ENCODE measurements at regions not wholly inside any gene's neighbourhood (a gene's known extent, or its start where the extent isn't known, plus 50 kb on each side); places are given as distances from the start of the nearest gene placed in this dataset.
"Not testable (repeated sequence)": the region's sequence is repeated elsewhere in the genome, so short reads cannot be mapped to it uniquely, and the experiment has no call there.

DNA sequence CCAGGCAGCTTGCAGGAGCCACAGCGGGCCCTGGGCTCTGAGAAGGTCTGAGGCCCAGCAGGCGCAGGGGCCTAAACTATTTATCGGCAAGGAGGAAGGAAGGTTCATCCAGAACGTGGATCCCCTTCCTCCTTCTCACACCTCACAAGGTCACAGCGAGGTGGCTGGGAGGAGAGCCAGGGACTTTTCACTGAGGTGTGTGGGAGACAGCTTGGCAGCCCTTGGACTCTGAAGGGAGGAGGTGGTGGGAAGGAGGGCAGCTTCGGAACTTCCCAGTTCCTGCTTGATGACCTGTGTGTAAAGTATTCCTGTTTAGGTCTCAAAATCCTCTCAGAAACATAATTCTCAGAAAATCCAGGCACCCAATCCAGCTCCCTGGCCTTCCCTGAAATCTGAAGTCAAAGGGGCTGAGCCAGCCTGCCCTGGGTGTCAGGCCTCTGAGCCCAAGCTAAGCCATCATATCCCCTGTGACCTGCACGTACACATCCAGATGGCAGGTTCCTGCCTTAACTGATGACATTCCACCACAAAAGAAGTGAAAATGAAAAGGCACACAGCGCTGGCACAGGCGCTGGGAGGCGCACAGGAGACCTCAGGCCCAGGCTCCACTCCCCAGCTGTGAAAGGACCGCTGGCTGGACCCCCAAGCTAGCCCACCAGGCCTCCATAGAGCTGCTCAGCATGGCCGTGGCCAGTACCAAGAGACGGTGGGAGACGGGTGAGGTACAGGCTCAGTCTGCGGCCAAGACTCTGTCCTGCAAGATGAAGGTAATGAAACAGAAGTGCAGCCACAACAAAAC, 269.4 kb upstream of the FRG2C start:
- H3K4me3 Mint-ChIP-seq (ENCODE audit: unreplicated experiment); H3K4me1 Mint-ChIP-seq (ENCODE audit: low read depth); DNase-seq (ENCODE audit: low spot score); H3K27ac Mint-ChIP-seq (ENCODE audit: unreplicated experiment); H3K36me3 Mint-ChIP-seq (ENCODE audit: low read depth); H3K9me3 Mint-ChIP-seq (ENCODE audit: low read depth); H3K27me3 Mint-ChIP-seq (ENCODE audit: low read depth): not testable (repeated sequence)

DNA sequence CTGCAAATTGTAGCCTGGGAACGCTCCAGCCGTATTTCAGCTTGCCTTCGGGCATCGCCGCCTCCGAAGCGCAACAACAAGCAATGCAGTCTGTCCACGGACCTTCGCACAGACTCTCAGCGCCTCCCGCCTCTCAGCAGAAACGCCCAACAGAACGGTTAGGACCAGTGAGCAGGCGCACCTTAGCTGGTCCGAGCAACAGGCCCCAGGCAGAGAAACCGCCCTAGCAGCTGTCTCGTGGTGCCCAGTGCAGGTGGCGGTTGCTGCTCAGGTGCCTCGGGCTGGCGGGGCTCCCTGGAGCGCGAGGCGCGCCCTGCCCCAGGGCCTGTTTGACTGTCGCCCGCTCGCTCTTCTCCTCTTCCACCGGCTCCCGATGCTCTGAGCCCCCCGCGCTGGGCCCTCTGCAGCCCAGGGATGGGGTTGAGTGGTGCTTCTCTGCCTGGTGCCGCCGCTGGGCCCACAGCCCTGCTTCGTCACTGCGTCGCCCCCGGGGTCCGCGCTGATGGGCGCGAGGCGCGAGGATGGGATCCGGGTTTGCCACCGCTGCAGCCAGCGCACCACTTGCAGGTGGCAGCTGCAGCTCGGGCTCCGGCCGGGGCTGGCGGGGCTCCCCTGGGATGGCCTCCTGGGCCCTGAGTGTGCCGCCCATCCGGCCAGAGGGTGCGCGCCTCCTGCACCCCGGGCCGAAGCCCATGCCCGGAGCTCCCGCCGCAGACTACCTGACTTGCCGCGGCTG, 268.4 kb upstream of the FRG2C start:
- no peak for DNase-seq (ENCODE audit: low spot score)
- TF ChIP-seq, protein P1, sequence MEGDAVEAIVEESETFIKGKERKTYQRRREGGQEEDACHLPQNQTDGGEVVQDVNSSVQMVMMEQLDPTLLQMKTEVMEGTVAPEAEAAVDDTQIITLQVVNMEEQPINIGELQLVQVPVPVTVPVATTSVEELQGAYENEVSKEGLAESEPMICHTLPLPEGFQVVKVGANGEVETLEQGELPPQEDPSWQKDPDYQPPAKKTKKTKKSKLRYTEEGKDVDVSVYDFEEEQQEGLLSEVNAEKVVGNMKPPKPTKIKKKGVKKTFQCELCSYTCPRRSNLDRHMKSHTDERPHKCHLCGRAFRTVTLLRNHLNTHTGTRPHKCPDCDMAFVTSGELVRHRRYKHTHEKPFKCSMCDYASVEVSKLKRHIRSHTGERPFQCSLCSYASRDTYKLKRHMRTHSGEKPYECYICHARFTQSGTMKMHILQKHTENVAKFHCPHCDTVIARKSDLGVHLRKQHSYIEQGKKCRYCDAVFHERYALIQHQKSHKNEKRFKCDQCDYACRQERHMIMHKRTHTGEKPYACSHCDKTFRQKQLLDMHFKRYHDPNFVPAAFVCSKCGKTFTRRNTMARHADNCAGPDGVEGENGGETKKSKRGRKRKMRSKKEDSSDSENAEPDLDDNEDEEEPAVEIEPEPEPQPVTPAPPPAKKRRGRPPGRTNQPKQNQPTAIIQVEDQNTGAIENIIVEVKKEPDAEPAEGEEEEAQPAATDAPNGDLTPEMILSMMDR (IDR thresholded peaks at IDR 0.05): no peak
- H3K4me1 Mint-ChIP-seq (ENCODE audit: low read depth): no peaks in the 10 kb centered on the region
- H3K36me3 Mint-ChIP-seq (ENCODE audit: low read depth): no peaks in the 10 kb centered on the region
- no peaks in the 10 kb centered on the region for H3K27me3 Mint-ChIP-seq (ENCODE audit: low read depth)
- H3K4me3 Mint-ChIP-seq (ENCODE audit: unreplicated experiment): no peak overlapping the region
- no peaks in the 10 kb centered on the region for H3K9me3 Mint-ChIP-seq (ENCODE audit: low read depth)
- H3K27ac Mint-ChIP-seq (ENCODE audit: unreplicated experiment): no peak overlapping the region

DNA sequence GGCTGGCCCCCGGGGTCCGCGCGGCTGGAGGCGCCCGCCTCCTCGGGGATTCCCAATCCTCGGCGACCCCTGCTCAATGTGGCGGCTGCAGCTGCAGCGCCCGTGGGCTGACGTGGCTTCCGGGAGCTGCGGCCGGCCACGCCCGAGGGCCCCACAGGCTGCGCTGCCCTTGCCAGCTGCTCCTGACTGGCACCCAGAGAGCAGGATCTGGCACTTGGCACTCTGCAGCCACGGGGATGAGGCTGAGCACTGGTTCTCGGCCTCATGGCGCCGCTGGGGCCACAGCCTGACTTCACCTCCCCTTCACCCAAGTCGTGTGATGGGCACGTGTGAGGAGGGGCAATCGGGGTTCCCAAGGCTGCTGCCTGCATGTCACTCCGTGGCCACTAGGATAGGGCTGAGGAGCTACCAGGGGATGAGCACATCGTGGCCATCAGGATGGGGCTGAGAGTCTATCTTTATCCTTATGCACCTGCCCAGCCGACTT, 267.8 kb upstream of the FRG2C start:
- no peak overlapping the region for H3K4me3 Mint-ChIP-seq (ENCODE audit: unreplicated experiment)
- H3K27me3 Mint-ChIP-seq (ENCODE audit: low read depth): no peaks in the 10 kb centered on the region
- TF ChIP-seq, protein P1 (IDR thresholded peaks at IDR 0.05): no peak
- DNase-seq (ENCODE audit: low spot score): no peak
- H3K4me1 Mint-ChIP-seq (ENCODE audit: low read depth): no peaks in the 10 kb centered on the region
- H3K9me3 Mint-ChIP-seq (ENCODE audit: low read depth): no peaks in the 10 kb centered on the region
- H3K27ac Mint-ChIP-seq (ENCODE audit: unreplicated experiment): no peak overlapping the region
- H3K36me3 Mint-ChIP-seq (ENCODE audit: low read depth): no peaks in the 10 kb centered on the region

DNA sequence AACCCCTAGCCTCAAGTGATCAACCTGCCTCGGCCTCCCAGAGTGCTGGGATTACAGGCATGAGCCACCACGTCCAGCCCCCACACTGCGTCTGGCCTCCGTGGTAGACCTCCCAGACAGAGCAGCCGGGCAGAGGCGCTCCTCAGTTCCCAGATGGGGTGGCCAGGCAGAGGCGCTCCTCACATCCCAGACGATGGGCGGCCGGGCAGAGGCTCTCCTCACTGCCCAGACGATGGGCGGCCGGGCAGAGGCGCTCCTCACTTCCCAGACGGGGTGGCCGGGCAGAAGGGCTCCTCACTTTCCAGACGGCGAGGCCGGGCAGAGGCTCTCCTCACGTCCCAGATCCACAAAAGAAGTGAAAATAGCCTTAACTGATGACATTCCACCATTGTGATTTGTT, 266.6 kb upstream of the FRG2C start:
- H3K4me1 Mint-ChIP-seq (ENCODE audit: low read depth); H3K9me3 Mint-ChIP-seq (ENCODE audit: low read depth); DNase-seq (ENCODE audit: low spot score); H3K27ac Mint-ChIP-seq (ENCODE audit: unreplicated experiment); H3K4me3 Mint-ChIP-seq (ENCODE audit: unreplicated experiment); H3K27me3 Mint-ChIP-seq (ENCODE audit: low read depth); H3K36me3 Mint-ChIP-seq (ENCODE audit: low read depth): not testable (repeated sequence)

DNA sequence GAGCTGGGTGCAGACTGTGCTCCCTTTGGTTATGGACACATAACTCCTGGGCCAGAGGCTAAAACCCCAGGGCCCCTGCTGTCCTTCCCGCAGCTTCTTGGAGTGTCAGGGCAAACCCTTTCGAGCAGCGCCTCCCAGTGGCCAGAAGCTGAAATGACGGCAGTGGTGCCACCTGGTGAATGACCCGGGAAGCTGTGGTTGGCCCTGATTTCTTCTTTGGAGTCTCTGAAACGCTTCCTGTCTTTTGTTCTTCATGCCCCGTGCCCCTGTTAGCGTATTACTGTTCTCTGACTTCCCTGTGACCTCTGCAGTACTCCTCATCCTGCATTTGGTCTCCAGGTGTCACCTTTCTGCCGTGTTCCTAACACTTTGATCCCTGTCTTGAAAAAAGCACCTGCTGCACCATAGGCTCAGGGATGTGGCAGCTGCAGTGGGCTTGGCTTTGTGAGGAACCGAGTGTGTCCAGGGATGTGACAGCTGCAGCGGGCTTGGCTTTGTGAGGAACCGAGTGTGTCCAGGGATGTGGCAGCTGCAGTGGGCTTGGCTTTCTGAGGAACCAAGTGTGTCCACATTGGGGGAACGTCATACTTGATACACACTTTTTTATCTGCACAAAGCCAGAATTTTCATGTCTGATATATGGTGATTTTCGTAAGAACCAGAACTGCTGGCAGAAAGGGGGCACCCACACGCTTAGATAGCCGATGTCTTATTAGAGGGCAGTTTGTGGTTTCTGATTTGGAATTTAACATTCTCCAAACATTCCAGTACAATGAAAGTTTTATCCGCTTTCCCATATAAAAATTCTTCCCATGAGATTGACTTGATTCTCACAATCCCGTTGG, 241.8 kb upstream of the FRG2C start:
- H3K4me3 Mint-ChIP-seq (ENCODE audit: unreplicated experiment); H3K27me3 Mint-ChIP-seq (ENCODE audit: low read depth); H3K9me3 Mint-ChIP-seq (ENCODE audit: low read depth); DNase-seq (ENCODE audit: low spot score); H3K27ac Mint-ChIP-seq (ENCODE audit: unreplicated experiment); H3K4me1 Mint-ChIP-seq (ENCODE audit: low read depth); H3K36me3 Mint-ChIP-seq (ENCODE audit: low read depth): not testable (repeated sequence)
- TF ChIP-seq, protein P1 (IDR thresholded peaks at IDR 0.05): peak; percentile 83

- H3K9me3 Mint-ChIP-seq (ENCODE audit: low read depth); H3K27ac Mint-ChIP-seq (ENCODE audit: unreplicated experiment); DNase-seq (ENCODE audit: low spot score); H3K36me3 Mint-ChIP-seq (ENCODE audit: low read depth); H3K4me3 Mint-ChIP-seq (ENCODE audit: unreplicated experiment); H3K27me3 Mint-ChIP-seq (ENCODE audit: low read depth): not testable (repeated sequence)
- peaks cover 12% of the 10 kb centered on the region for H3K4me1 Mint-ChIP-seq (ENCODE audit: low read depth)
Observed at GRCh38 chr3:75425379-75425778, 238.7 kb upstream of the FRG2C start.

GRCh38 chr3:75427486-75427885, 236.6 kb upstream of the FRG2C start:
- H3K27ac Mint-ChIP-seq (ENCODE audit: unreplicated experiment); H3K36me3 Mint-ChIP-seq (ENCODE audit: low read depth); DNase-seq (ENCODE audit: low spot score); H3K27me3 Mint-ChIP-seq (ENCODE audit: low read depth); H3K4me3 Mint-ChIP-seq (ENCODE audit: unreplicated experiment); H3K9me3 Mint-ChIP-seq (ENCODE audit: low read depth): not testable (repeated sequence)
- H3K4me1 Mint-ChIP-seq (ENCODE audit: low read depth): peaks cover 17% of the 10 kb centered on the region

DNA sequence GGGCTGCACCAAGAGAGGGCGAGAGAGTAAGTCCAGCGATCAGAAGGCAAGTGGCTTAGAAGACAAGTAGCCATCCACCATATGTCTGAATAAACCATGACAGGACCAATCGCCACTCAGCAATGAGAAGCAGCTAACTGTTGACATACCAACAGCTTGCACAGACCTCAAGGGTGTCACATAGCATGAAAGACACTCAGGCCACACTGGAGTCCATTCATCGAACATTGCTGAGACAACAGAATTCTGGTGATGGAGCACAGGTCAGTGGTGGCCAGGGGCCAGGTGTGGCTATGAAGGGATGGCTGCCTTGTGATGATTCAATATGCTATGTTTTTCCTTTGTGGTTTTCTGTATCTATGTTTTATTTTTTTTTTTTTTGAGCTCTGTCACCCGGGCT, 236.2 kb upstream of the FRG2C start:
- H3K4me1 Mint-ChIP-seq (ENCODE audit: low read depth): peaks cover 19% of the 10 kb centered on the region
- not testable (repeated sequence) for H3K36me3 Mint-ChIP-seq (ENCODE audit: low read depth); DNase-seq (ENCODE audit: low spot score); H3K9me3 Mint-ChIP-seq (ENCODE audit: low read depth); H3K27ac Mint-ChIP-seq (ENCODE audit: unreplicated experiment); H3K4me3 Mint-ChIP-seq (ENCODE audit: unreplicated experiment); H3K27me3 Mint-ChIP-seq (ENCODE audit: low read depth)

Data from chondrocyte (in vitro differentiated cells).